Lower leg skin (tissue), 4 donors: ENCODE measurements at regions not wholly inside any gene's neighbourhood (a gene's known extent, or its start where the extent isn't known, plus 50 kb on each side); places are given as distances from the start of the nearest gene placed in this dataset.
"Not testable (repeated sequence)": the region's sequence is repeated elsewhere in the genome, so short reads cannot be mapped to it uniquely, and the experiment has no call there.

Experiments used
- DNase-seq, 2 donors: peaks; one replicate each; pipeline ENCODE4 v3.0.0-alpha.2; 2019; ENCODE audit warnings: low spot score in 2 of 2
- H3K4me3 ChIP-seq: fragments of 200-600 bp; sonication (generic); 2 replicates; pipeline ENCODE4 v1.5.1; 2017; ENCODE audit warnings: mild to moderate bottlenecking, low read depth; ENCODE audit not compliant: poor library complexity, severe bottlenecking
- CTCF ChIP-seq, 3 donors: fragments of 450-650 bp; IDR thresholded peaks; one replicate each; pipeline ENCODE4 v1.5.1; 2016; ENCODE audit warnings: antibody characterized with exemption in 3 of 3, mild to moderate bottlenecking in 3 of 3, moderate library complexity in 2 of 3
- POLR2A ChIP-seq, 2 donors: fragments of 450-650 bp; IDR thresholded peaks; one replicate each; pipeline ENCODE4 v1.6.1; 2016 to 2017; ENCODE audit warnings: antibody characterized with exemption in 2 of 2, mild to moderate bottlenecking in 1 of 2, moderate library complexity in 1 of 2
- WGBS, 2 donors: methylation state at CpG; one replicate each; pipeline ENCODE4 v1.1.5; 2018; 5-methylcytosine and 5-hydroxymethylcytosine counted together
- intact Hi-C: fragments of 100-400 bp; cut with DNase I; formaldehyde crosslinking; loops from one replicate; pipeline ENCODE4 v1.15.0; 2023; ENCODE audit warnings: low total_unique reads

- 94 to 97% methylated on average over 19 of the region's 19 CpGs for WGBS, 2 donors
- DNase-seq, intact Hi-C loops, H3K4me3 ChIP-seq: not testable (repeated sequence)
Measured at GRCh38 chr2:66632882-66633281, 198.0 kb downstream of the MEIS1 start.

GRCh38 chr2:66633631-66634030 lies 198.7 kb downstream of the MEIS1 start:
- no peak overlapping the region for H3K4me3 ChIP-seq
- intact Hi-C loops = no loop called here
- WGBS, 2 donors = 92 to 94% methylated on average over 3 of the region's 3 CpGs
- TF ChIP-seq POLR2A (IDR thresholded peaks at IDR 0.05) (no peak), CTCF (IDR thresholded peaks at IDR 0.05) (no peak)
- DNase-seq = no peak

- DNase-seq = no peak
Measured at GRCh38 chr2:66634784-66635183, 199.9 kb downstream of the MEIS1 start.

GRCh38 chr2:66641685-66642084 lies 206.8 kb downstream of the MEIS1 start:
- no peak for DNase-seq
- H3K4me3 ChIP-seq = no peak overlapping the region
- TF ChIP-seq POLR2A (IDR thresholded peaks at IDR 0.05) = no peak
- WGBS, 2 donors = 92 to 94% methylated on average over 6 of the region's 6 CpGs
- intact Hi-C loops = no loop called here

More at GRCh38 chr2:66634784-66635183, 199.9 kb downstream of the MEIS1 start:
- H3K4me3 ChIP-seq = no peak overlapping the region
- TF ChIP-seq CTCF (IDR thresholded peaks at IDR 0.05) = no peak
- TF ChIP-seq POLR2A (IDR thresholded peaks at IDR 0.05) = no peak
- intact Hi-C loops = no loop called here

GRCh38 chr2:66648081-66648480 lies 213.2 kb downstream of the MEIS1 start:
- DNase-seq, H3K4me3 ChIP-seq, intact Hi-C loops: not testable (repeated sequence)
- 67 to 72% methylated on average over 11 to 12 of the region's 12 CpGs for WGBS, 2 donors

- H3K4me3 ChIP-seq = no peak overlapping the region
- intact Hi-C loops = no loop called here
- no peak for TF ChIP-seq POLR2A (IDR thresholded peaks at IDR 0.05)
- TF ChIP-seq CTCF (IDR thresholded peaks at IDR 0.05) = no peak
- no peak for DNase-seq
- WGBS, 2 donors = 45 to 53% methylated on average over 4 of the region's 4 CpGs
Measured at GRCh38 chr2:66649006-66649405, 214.1 kb downstream of the MEIS1 start.

- no peak for TF ChIP-seq CTCF (IDR thresholded peaks at IDR 0.05)
- no peak for TF ChIP-seq POLR2A (IDR thresholded peaks at IDR 0.05)
- intact Hi-C loops = no loop called here
- no peak for DNase-seq
- H3K4me3 ChIP-seq = no peak overlapping the region
Measured at GRCh38 chr2:66651295-66651694, 216.4 kb downstream of the MEIS1 start.

- DNase-seq = no peak
- intact Hi-C loops = no loop called here
- no peak overlapping the region for H3K4me3 ChIP-seq
- TF ChIP-seq POLR2A (IDR thresholded peaks at IDR 0.05) (no peak), CTCF (IDR thresholded peaks at IDR 0.05) (no peak)
Measured at GRCh38 chr2:66660804-66661203, 225.9 kb downstream of the MEIS1 start.
